HCT116 (cell line): ENCODE measurements at regions not wholly inside any gene's neighbourhood (a gene's known extent, or its start where the extent isn't known, plus 50 kb on each side); places are given as distances from the start of the nearest gene placed in this dataset.

Experiments used
- ATAC-seq: fragments of 200-7000 bp; cut with Tn5 transposase; 2 replicates; pipeline ENCODE4 v1.9.1; 2020; ENCODE audit warnings: mild to moderate bottlenecking, moderate library complexity
- BruUV-seq: library from RNA; stranded (reverse); fragments of 400-500 nt; replicated peaks from 2 replicates; lab custom pipeline; 2021; lab: Mats Ljungman, UMichigan
- CTCF ChIA-PET: fragments of 300-600 bp; sonication (Branson Sonifier 250); formaldehyde crosslinking; loops from one replicate; lab custom pipeline; 2021; ENCODE audit warnings: antibody characterized with exemption; lab: Charles Lee
- POLR2A ChIA-PET: fragments of 300-600, 350-600 bp; sonication (Branson Sonifier 250); formaldehyde crosslinking; loops from one replicate; lab custom pipeline; 2021; ENCODE audit warnings: antibody characterized with exemption; lab: Charles Lee
- RAD21 ChIA-PET, 2 experiments: fragments of 300-600 bp; sonication (Branson Sonifier 250); formaldehyde crosslinking; loops; one replicate each; lab custom pipeline; 2023; ENCODE audit warnings: low total read pairs in 2 of 2; ENCODE audit not compliant: uncharacterized antibody in 2 of 2, unreplicated experiment in 2 of 2, low non-redundant PET in 1 of 2; lab: Charles Lee
- DNase-seq: peaks from one replicate; pipeline ENCODE4 v3.0.0-alpha.2; 2010; ENCODE audit warnings: low read depth, low spot score
- H2AFZ ChIP-seq: fragments of 200-600 bp; shearing (Covaris generic), sonication (generic); 2 replicates; pipeline ENCODE4 v1.6.1; 2017; ENCODE audit warnings: low read depth, mixed run types, mixed read lengths, antibody characterized with exemption, low read length; ENCODE audit not compliant: poor library complexity, severe bottlenecking
- H3K27ac ChIP-seq: 2 replicates; pipeline ENCODE4 v1.5.1; 2012; ENCODE audit warnings: low read depth, low read length
- H3K27me3 ChIP-seq: fragments of 200-600 bp; sonication (generic); 2 replicates; pipeline ENCODE4 v1.6.1; 2016; ENCODE audit warnings: mixed run types, low read length, mixed read lengths; ENCODE audit not compliant: insufficient read depth
- H3K36me3 ChIP-seq, 2 experiments: fragments of 200-500 bp in 1 of 2; fragments of 200-600 bp in 1 of 2; sonication (Bioruptor generic) in 1 of 2; sonication (generic) in 1 of 2; 2 replicates each; pipeline versions ENCODE4 v1.5.1 to v1.6.1; 2014 to 2016; ENCODE audit warnings: low read length in 2 of 2, inconsistent platforms in 1 of 2, mixed read lengths in 1 of 2, mixed run types in 1 of 2; ENCODE audit not compliant: insufficient read depth in 2 of 2, control insufficient read depth in 1 of 2
- H3K4me1 ChIP-seq, 2 experiments: fragments of 200-600 bp in 1 of 2; sonication (generic) in 1 of 2; 2 replicates each; pipeline versions ENCODE4 v1.5.1 to v1.6.1; 2012 to 2017; ENCODE audit warnings: low read length in 2 of 2, inconsistent platforms in 1 of 2, mild to moderate bottlenecking in 1 of 2, mixed read lengths in 1 of 2, mixed run types in 1 of 2, moderate library complexity in 1 of 2; ENCODE audit not compliant: insufficient read depth in 2 of 2, control insufficient read depth in 1 of 2
- H3K4me2 ChIP-seq: fragments of 200-600 bp; sonication (generic); 2 replicates; pipeline ENCODE4 v1.6.1; 2017; ENCODE audit warnings: mixed run types, low read length, mixed read lengths
- H3K4me3 ChIP-seq, 2 experiments: fragments of 200-600 bp in 1 of 2; sonication (generic) in 1 of 2; replicated peaks in 1 of 2; 2 replicates each; pipeline ENCODE4 v1.5.1; 2011 to 2016; ENCODE audit warnings: low read length in 2 of 2, control low read depth in 1 of 2, low read depth in 1 of 2, mild to moderate bottlenecking in 1 of 2, mixed read lengths in 1 of 2, mixed run types in 1 of 2
- H3K79me2 ChIP-seq: fragments of 200-600 bp; sonication (generic); 2 replicates; pipeline ENCODE4 v1.6.1; 2017; ENCODE audit warnings: mild to moderate bottlenecking, mixed run types, low read length, moderate library complexity, mixed read lengths; ENCODE audit not compliant: insufficient read depth
- H3K9ac ChIP-seq: fragments of 200-600 bp; sonication (generic); 2 replicates; pipeline ENCODE4 v1.6.1; 2016; ENCODE audit warnings: low read length, mixed read lengths
- H3K9me2 ChIP-seq: fragments of 200-600 bp; sonication (generic), shearing (Covaris generic); 2 replicates; pipeline ENCODE4 v1.6.1; 2017; ENCODE audit warnings: mixed run types, mild to moderate bottlenecking, moderate library complexity; ENCODE audit not compliant: insufficient read depth
- H3K9me3 ChIP-seq, 2 experiments: fragments of 200-500 bp in 1 of 2; fragments of 200-600 bp in 1 of 2; sonication (Bioruptor generic) in 1 of 2; sonication (generic) in 1 of 2; 2 replicates each; pipeline ENCODE4 v1.6.1; 2014 to 2017; ENCODE audit warnings: low read length in 2 of 2, mixed read lengths in 2 of 2, inconsistent platforms in 1 of 2, low read depth in 1 of 2, mild to moderate bottlenecking in 1 of 2, mixed run types in 1 of 2, moderate library complexity in 1 of 2; ENCODE audit not compliant: control insufficient read depth in 1 of 2, insufficient read depth in 1 of 2
- H4K20me1 ChIP-seq: fragments of 200-600 bp; sonication (generic), shearing (Covaris generic); 2 replicates; pipeline ENCODE4 v1.6.1; 2017; ENCODE audit warnings: mixed run types, mild to moderate bottlenecking, moderate library complexity; ENCODE audit not compliant: insufficient read depth
- ATF3 ChIP-seq: IDR thresholded peaks from 2 replicates; pipeline ENCODE4 v1.6.1; 2012
- CBX3 ChIP-seq: IDR thresholded peaks from 2 replicates; pipeline ENCODE4 v1.6.1; 2012; ENCODE audit warnings: low read depth
- CEBPB ChIP-seq: IDR thresholded peaks from 2 replicates; pipeline ENCODE4 v1.6.1; 2012; ENCODE audit warnings: low read depth
- CTCF ChIP-seq, 3 experiments: fragments of 200-600 bp in 1 of 3; sonication (generic) in 1 of 3; IDR thresholded peaks in 2 of 3; conservative IDR thresholded peaks in 1 of 3; 2 replicates each; pipeline ENCODE4 v1.5.1; 2012 to 2017; ENCODE audit warnings: low read depth in 2 of 3, low read length in 2 of 3, antibody characterized with exemption in 1 of 3, borderline replicate concordance in 1 of 3, control low read depth in 1 of 3, mild to moderate bottlenecking in 1 of 3, mixed read lengths in 1 of 3, mixed run types in 1 of 3, moderate library complexity in 1 of 3; ENCODE audit not compliant: insufficient read depth in 1 of 3
- EGR1 ChIP-seq: IDR thresholded peaks from 2 replicates; pipeline ENCODE4 v1.6.1; 2012; ENCODE audit warnings: low read depth
- ELF1 ChIP-seq: IDR thresholded peaks from 2 replicates; pipeline ENCODE4 v1.6.1; 2012; ENCODE audit warnings: low read depth, borderline replicate concordance
- FOSL1 ChIP-seq: IDR thresholded peaks from 2 replicates; pipeline ENCODE4 v1.6.1; 2012; ENCODE audit warnings: low read depth
- ZNF274 ChIP-seq: fragments of 200-500 bp; sonication (Bioruptor generic); IDR thresholded peaks from 2 replicates; pipeline ENCODE4 v1.6.1; 2014; ENCODE audit warnings: mild to moderate bottlenecking, low read depth, low read length, inconsistent platforms
- intact Hi-C: fragments of 100-400 bp; cut with micrococcal nuclease; formaldehyde crosslinking; loops from 2 replicates; pipeline ENCODE4 v1.10.0; 2022
- TF ChIP-seq, protein P1 (sequence below): IDR thresholded peaks from 2 replicates; pipeline ENCODE4 v1.6.1; 2012

DNA sequence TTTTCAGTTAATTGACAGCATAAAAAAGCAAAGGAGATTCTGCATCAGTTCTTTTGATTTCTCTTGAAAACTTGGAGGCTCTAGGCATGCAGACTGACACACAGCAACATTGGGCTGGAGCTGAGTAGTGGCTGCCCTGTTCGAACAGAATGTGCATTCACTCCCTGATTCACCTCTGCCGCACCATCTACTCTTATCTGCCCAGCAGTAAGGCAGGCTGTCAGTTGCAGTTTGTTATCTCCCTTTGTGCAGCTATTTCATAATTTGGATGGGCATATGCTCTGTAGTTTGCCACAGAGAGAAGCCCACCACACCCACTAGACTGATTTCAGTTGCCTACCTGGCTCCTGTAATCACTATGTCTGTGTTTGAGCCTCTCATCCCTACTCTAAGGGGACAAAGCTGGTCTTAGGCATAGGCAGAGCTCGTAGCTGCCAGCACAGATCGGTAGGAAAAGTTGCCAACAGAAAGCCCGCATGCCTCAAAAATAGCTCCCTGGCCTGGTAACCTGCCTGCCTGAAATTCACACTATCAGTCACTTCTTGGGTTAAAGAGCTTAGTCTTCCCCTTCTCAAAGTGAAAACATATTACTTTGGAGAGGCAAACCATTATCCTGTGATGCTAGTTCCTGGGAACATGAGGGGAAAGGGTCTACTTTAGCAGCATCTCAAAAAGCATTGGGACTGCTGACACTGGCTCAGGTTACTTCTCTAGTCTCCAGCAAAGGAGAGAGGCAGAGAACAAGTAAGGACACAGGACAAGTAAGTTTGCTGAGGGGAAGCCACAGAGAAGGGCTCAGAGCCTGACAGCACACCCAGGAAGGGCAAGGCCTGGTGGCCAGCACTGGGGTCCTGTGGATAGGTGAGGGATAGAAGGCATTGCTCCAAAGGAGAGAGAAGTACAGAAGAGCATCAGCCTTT, 75.9 kb upstream of the TMEM164 start:
- no peak overlapping the region for H3K4me2 ChIP-seq
- H3K27me3 ChIP-seq, result no peaks in the 10 kb centered on the region
- no peak overlapping the region for H3K4me3 ChIP-seq
- no peak overlapping the region for H2AFZ ChIP-seq
- no peak for TF ChIP-seq ATF3
- TF ChIP-seq, protein P1, sequence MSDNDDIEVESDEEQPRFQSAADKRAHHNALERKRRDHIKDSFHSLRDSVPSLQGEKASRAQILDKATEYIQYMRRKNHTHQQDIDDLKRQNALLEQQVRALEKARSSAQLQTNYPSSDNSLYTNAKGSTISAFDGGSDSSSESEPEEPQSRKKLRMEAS, result no peak
- no peak for TF ChIP-seq FOSL1
- TF ChIP-seq EGR1, result no peak
- no peak for TF ChIP-seq CTCF (IDR thresholded peaks at IDR 0.05 in 2 of 3, conservative IDR thresholded peaks at IDR 0.05 in 1 of 3; ENCODE audit: borderline replicate concordance in 1 of 3, insufficient read depth in 1 of 3, low read depth in 2 of 3, low read length in 2 of 3)
- no peak for TF ChIP-seq CEBPB
- TF ChIP-seq ZNF274, result no peak
- no peak for TF ChIP-seq CBX3
- TF ChIP-seq ELF1, result no peak
- H3K27ac ChIP-seq, result no peak overlapping the region
- H4K20me1 ChIP-seq, result no peaks in the 10 kb centered on the region
- POLR2A ChIA-PET, result no interaction called here
- H3K36me3 ChIP-seq, result no peaks in the 10 kb centered on the region
- no peaks in the 10 kb centered on the region for H3K79me2 ChIP-seq
- RAD21 ChIA-PET, result no interaction called here
- no TSS peak for BruUV-seq
- H3K9me2 ChIP-seq, result no peaks in the 10 kb centered on the region
- DNase-seq (no peak), ATAC-seq (no peak)
- intact Hi-C loops, result no loop called here
- CTCF ChIA-PET, result no interaction called here
- H3K9me3 ChIP-seq, result no peaks in the 10 kb centered on the region
- H3K9ac ChIP-seq, result no peak overlapping the region
- H3K4me1 ChIP-seq, result no peaks in the 10 kb centered on the region
